Ovary (tissue), 7 donors: ENCODE measurements at regions not wholly inside any gene's neighbourhood (a gene's known extent, or its start where the extent isn't known, plus 50 kb on each side); places are given as distances from the start of the nearest gene placed in this dataset.
A peak's percentile ranks its signal among the peaks of the same experiment; 100 is the strongest.

Experiments used
- DNase-seq, 5 donors: peaks; one replicate each; pipeline ENCODE4 v3.0.0-alpha.2; 2019 to 2020
- H3K27ac ChIP-seq, 2 donors: fragments of 200-600 bp; one replicate each; pipeline versions ENCODE4 v1.5.1 to v1.8.0; 2019 to 2022
- H3K27me3 ChIP-seq: fragments of 200-600 bp; one replicate; pipeline ENCODE4 v1.8.0; 2022
- H3K36me3 ChIP-seq: fragments of 200-600 bp; sonication (generic); one replicate; pipeline ENCODE4 v1.5.1; 2019
- H3K4me1 ChIP-seq: one replicate; pipeline ENCODE4 v1.8.1; 2013; ENCODE audit warnings: mild to moderate bottlenecking, moderate library complexity; ENCODE audit not compliant: insufficient read depth
- H3K4me3 ChIP-seq: fragments of 200-600 bp; sonication (generic); one replicate; pipeline ENCODE4 v1.5.1; 2017
- H3K9me3 ChIP-seq, 2 donors: fragments of 200-600 bp in 1 of 2; sonication (generic) in 1 of 2; one replicate each; pipeline versions ENCODE4 v1.5.1 to v1.8.1; 2013 to 2019; ENCODE audit warnings: mild to moderate bottlenecking in 1 of 2, moderate library complexity in 1 of 2
- CTCF ChIP-seq, 3 donors: fragments of 450-650 bp in 2 of 3; fragments of 200-600 bp in 1 of 3; IDR thresholded peaks; one replicate each; pipeline versions ENCODE4 v1.5.1 to v1.8.0; 2016 to 2022; ENCODE audit warnings: antibody characterized with exemption in 3 of 3, mild to moderate bottlenecking in 1 of 3
- EP300 ChIP-seq: sonication (generic); formaldehyde crosslinking; IDR thresholded peaks from one replicate; pipeline ENCODE4 v1.6.1; 2017; ENCODE audit warnings: antibody characterized with exemption
- POLR2A ChIP-seq: fragments of 450-650 bp; IDR thresholded peaks from one replicate; pipeline ENCODE4 v1.6.1; 2017; ENCODE audit warnings: antibody characterized with exemption, mild to moderate bottlenecking, moderate library complexity
- WGBS, 3 donors: extraction: QIAGEN DNeasy Blood & Tissue Kit in 1 of 3; methylation state at CpG; one replicate each; pipeline versions ENCODE4 v1.1.5 to v1.1.7; 2013 to 2017; 5-methylcytosine and 5-hydroxymethylcytosine counted together
- intact Hi-C, 4 donors: fragments of 100-400 bp; cut with DNase I; formaldehyde crosslinking; loops; one replicate each; pipeline versions ENCODE4 v1.11.0 to v1.15.1; 2022 to 2023
- donor health status: DM: no; HTN: no; CAD: no; lungs with moderate emphysema.
- donor health status: DM: no; HTN: no; CAD: no.
- donor health status: Bipolar disorder and iron deficiency.
- donor health status: DM: no; HTN: no; CAD: no.
- donor health status: DM: yes; HTN: yes; CAD: no.

GRCh38 chr5:168047043-168047668 is 244.3 kb upstream of the WWC1 start:
- no peak for DNase-seq

GRCh38 chr5:168047669-168048111 is 243.8 kb upstream of the WWC1 start:
- intact Hi-C loops = no loop called here
- H3K4me1 ChIP-seq = no peaks in the 10 kb centered on the region
- no peak overlapping the region for H3K27ac ChIP-seq
- no peaks in the 10 kb centered on the region for H3K9me3 ChIP-seq
- H3K36me3 ChIP-seq = no peaks in the 10 kb centered on the region
- no peaks in the 10 kb centered on the region for H3K27me3 ChIP-seq
- TF ChIP-seq CTCF (IDR thresholded peaks at IDR 0.05) (no peak), POLR2A (no peak), EP300 (no peak)
- no peak overlapping the region for H3K4me3 ChIP-seq
- 38 to 67% (median 52%) methylated on average over 1 of the region's 1 CpG for WGBS, 3 donors
- peak in 2 of 5 donors; percentile 24 to 40 for DNase-seq

More at GRCh38 chr5:168047043-168047668, 244.3 kb upstream of the WWC1 start:
- H3K27me3 ChIP-seq = no peaks in the 10 kb centered on the region
- WGBS, 3 donors = 39 to 49% (median 39%) methylated on average over 11 of the region's 11 CpGs
- TF ChIP-seq CTCF (IDR thresholded peaks at IDR 0.05) (no peak), EP300 (no peak), POLR2A (no peak)
- no peak overlapping the region for H3K27ac ChIP-seq
- no peaks in the 10 kb centered on the region for H3K9me3 ChIP-seq
- intact Hi-C loops = no loop called here
- no peaks in the 10 kb centered on the region for H3K36me3 ChIP-seq
- H3K4me1 ChIP-seq = no peaks in the 10 kb centered on the region
- no peak overlapping the region for H3K4me3 ChIP-seq

DNA sequence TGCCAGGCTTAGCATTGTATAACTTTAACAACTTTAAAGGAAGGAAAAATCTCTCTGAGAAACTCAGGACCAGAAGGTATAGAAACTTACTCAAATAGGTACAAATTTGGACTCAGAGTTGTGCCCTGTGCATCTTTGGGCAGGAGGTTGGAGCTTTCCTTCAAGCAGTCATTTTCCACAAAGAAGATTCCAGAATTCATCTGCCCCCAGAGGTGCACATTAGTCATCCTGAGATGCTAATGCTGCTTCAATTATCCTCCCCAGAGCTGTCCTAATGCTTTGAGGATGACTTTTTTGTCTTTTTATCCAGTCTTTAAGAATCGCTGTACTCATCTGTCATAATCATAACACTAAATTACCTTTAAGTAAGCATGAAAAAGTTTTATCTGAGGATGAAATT is 243.0 kb upstream of the WWC1 start:
- DNase-seq = no peak
- TF ChIP-seq EP300 (no peak), CTCF (IDR thresholded peaks at IDR 0.05) (no peak), POLR2A (no peak)
- no peak overlapping the region for H3K27ac ChIP-seq
- no peaks in the 10 kb centered on the region for H3K9me3 ChIP-seq
- no peak overlapping the region for H3K4me3 ChIP-seq
- 88 to 90% (median 88%) methylated on average over 1 of the region's 1 CpG for WGBS, 3 donors
- H3K27me3 ChIP-seq = no peaks in the 10 kb centered on the region
- no peaks in the 10 kb centered on the region for H3K36me3 ChIP-seq
- intact Hi-C loops = no loop called here
- no peaks in the 10 kb centered on the region for H3K4me1 ChIP-seq

DNA sequence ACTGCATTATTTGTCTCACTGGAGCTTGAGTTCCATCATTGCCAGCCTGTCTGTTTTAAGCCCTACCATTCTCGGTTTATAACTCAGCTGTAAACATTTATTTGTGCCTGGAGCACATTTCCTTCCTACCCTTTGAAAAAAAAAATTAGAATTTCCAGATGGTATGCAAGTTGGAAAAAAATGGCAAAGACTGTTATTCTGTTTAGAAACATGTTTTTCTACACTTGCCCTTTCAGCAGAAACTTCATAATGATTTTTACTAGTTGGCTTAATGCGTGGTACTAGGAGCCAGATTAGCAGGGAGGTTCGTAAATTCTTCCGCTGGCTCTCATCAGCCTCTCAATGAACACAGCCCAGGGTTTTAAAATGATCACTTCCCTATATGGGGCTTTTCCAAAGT is 238.8 kb upstream of the WWC1 start:
- H3K9me3 ChIP-seq = no peaks in the 10 kb centered on the region
- H3K4me1 ChIP-seq = peaks cover 3% of the 10 kb centered on the region
- intact Hi-C loops = no loop called here
- H3K36me3 ChIP-seq = no peaks in the 10 kb centered on the region
- no peaks in the 10 kb centered on the region for H3K27me3 ChIP-seq
- no peak overlapping the region for H3K4me3 ChIP-seq
- WGBS, 3 donors = 54 to 68% (median 60%) methylated on average over 4 of the region's 4 CpGs
- no peak overlapping the region for H3K27ac ChIP-seq
- DNase-seq = no peak
- TF ChIP-seq CTCF (IDR thresholded peaks at IDR 0.05) (no peak), POLR2A (no peak), EP300 (no peak)
